H1 (cell line): ENCODE measurements at regions not wholly inside any gene's neighbourhood (a gene's known extent, or its start where the extent isn't known, plus 50 kb on each side); places are given as distances from the start of the nearest gene placed in this dataset.

Experiments used
- CTCF ChIA-PET: fragments of 300-600 bp; sonication (Branson Sonifier 250); formaldehyde crosslinking; loops from one replicate; lab custom pipeline; 2021; ENCODE audit not compliant: partially characterized antibody; lab: Charles Lee
- POLR2A ChIA-PET: fragments of 300-600 bp; sonication (Branson Sonifier 250); formaldehyde crosslinking; loops from one replicate; lab custom pipeline; 2021; ENCODE audit warnings: inconsistent platforms; ENCODE audit not compliant: partially characterized antibody; lab: Charles Lee
- DNase-seq, 2 experiments: peaks; one replicate each; pipeline versions ENCODE4 v3.0.0 to v3.0.0-alpha.2; 2010 to 2022; ENCODE audit warnings: low spot score in 2 of 2, low read depth in 1 of 2, mixed read lengths in 1 of 2
- FAIRE-seq: peaks from 2 replicates; lab custom pipeline; 2011; peaks lifted over from hg19 to GRCh38; lab: Jason Lieb, UNC
- H2AFZ ChIP-seq: 2 replicates; pipeline ENCODE4 v1.8.1; 2012; ENCODE audit warnings: low read length, inconsistent platforms
- H2AK5ac ChIP-seq: 2 replicates; pipeline ENCODE4 v1.6.1; 2013; ENCODE audit warnings: low read depth, low read length
- H2BK120ac ChIP-seq: replicated peaks from 2 replicates; pipeline ENCODE3; 2013; ENCODE audit warnings: low read depth, low read length, inconsistent platforms
- H2BK12ac ChIP-seq: 2 replicates; pipeline ENCODE4 v1.6.1; 2013; ENCODE audit warnings: low read depth, low read length
- H2BK15ac ChIP-seq: 2 replicates; pipeline ENCODE4 v1.6.1; 2013; ENCODE audit warnings: low read length
- H2BK20ac ChIP-seq: 2 replicates; pipeline ENCODE4 v1.6.1; 2013; ENCODE audit warnings: low read length
- H2BK5ac ChIP-seq: 2 replicates; pipeline ENCODE4 v1.6.1; 2013; ENCODE audit warnings: low read depth, low read length
- H3K14ac ChIP-seq: 2 replicates; pipeline ENCODE4 v1.6.1; 2013; ENCODE audit warnings: inconsistent platforms; ENCODE audit not compliant: insufficient read length
- H3K18ac ChIP-seq: 2 replicates; pipeline ENCODE4 v1.6.1; 2013; ENCODE audit warnings: low read length; ENCODE audit errors: extremely low read depth
- H3K23ac ChIP-seq: 2 replicates; pipeline ENCODE4 v1.6.1; 2013; ENCODE audit warnings: inconsistent platforms; ENCODE audit not compliant: insufficient read length
- H3K23me2 ChIP-seq: 2 replicates; pipeline ENCODE4 v1.6.1; 2013; ENCODE audit warnings: low read depth, low read length
- H3K27ac ChIP-seq: 2 replicates; pipeline ENCODE4 v1.6.1; 2011; ENCODE audit warnings: low read depth, low read length, inconsistent platforms
- H3K27me3 ChIP-seq, 4 experiments: replicated peaks in 1 of 4; 1 replicate in 1 of 4; 2 replicates in 3 of 4; pipeline versions ENCODE4 v1.6.1 to v1.8.1; 2011 to 2013; ENCODE audit warnings: low read length in 3 of 4, mild to moderate bottlenecking in 3 of 4, inconsistent platforms in 2 of 4, mixed read lengths in 2 of 4, moderate library complexity in 1 of 4; ENCODE audit not compliant: control insufficient read depth in 3 of 4, insufficient read depth in 3 of 4; ENCODE audit errors: extremely low read depth in 1 of 4
- H3K36me3 ChIP-seq, 4 experiments: 2 replicates each; pipeline versions ENCODE4 v1.6.1 to v1.8.1; 2011 to 2013; ENCODE audit warnings: mild to moderate bottlenecking in 4 of 4, low read length in 3 of 4, moderate library complexity in 2 of 4, control low read depth in 1 of 4, inconsistent platforms in 1 of 4; ENCODE audit not compliant: insufficient read depth in 4 of 4, control insufficient read depth in 2 of 4
- H3K4ac ChIP-seq: replicated peaks from 2 replicates; pipeline ENCODE3; 2013; ENCODE audit warnings: low read length, low read depth, mixed read lengths, inconsistent platforms; ENCODE audit not compliant: insufficient read length
- H3K4me1 ChIP-seq, 4 experiments: replicated peaks in 1 of 4; 1 replicate in 1 of 4; 2 replicates in 3 of 4; pipeline versions ENCODE4 v1.6.1 to v1.8.1; 2011 to 2013; ENCODE audit warnings: low read length in 3 of 4, inconsistent platforms in 2 of 4, mixed read lengths in 1 of 4; ENCODE audit not compliant: insufficient read depth in 4 of 4, control insufficient read depth in 3 of 4
- H3K4me2 ChIP-seq, 2 experiments: 2 replicates each; pipeline versions ENCODE4 v1.6.1 to v1.8.1; 2011 to 2013; ENCODE audit warnings: low read depth in 2 of 2, low read length in 2 of 2, control low read depth in 1 of 2, inconsistent platforms in 1 of 2, mild to moderate bottlenecking in 1 of 2; ENCODE audit not compliant: insufficient read depth in 1 of 2
- H3K4me3 ChIP-seq, 4 experiments: fragments of 200-600, 300-600 bp in 1 of 4; sonication (generic), shearing (Covaris generic), sonication (Bioruptor Twin) in 1 of 4; 2 replicates each; pipeline versions ENCODE4 v1.5.1 to v1.8.1; 2011 to 2016; ENCODE audit warnings: low read length in 4 of 4, low read depth in 3 of 4, control low read depth in 2 of 4, inconsistent platforms in 2 of 4, mild to moderate bottlenecking in 2 of 4, mixed read lengths in 1 of 4, moderate library complexity in 1 of 4; ENCODE audit not compliant: insufficient read depth in 2 of 4; ENCODE audit errors: extremely low read depth in 1 of 4
- H3K56ac ChIP-seq: replicated peaks from 2 replicates; pipeline ENCODE3; 2013; ENCODE audit warnings: low read depth, mild to moderate bottlenecking, mixed read lengths, low read length, inconsistent platforms; ENCODE audit not compliant: insufficient read length
- H3K79me1 ChIP-seq: 2 replicates; pipeline ENCODE4 v1.6.1; 2013; ENCODE audit warnings: low read depth, low read length, control low read depth
- H3K79me2 ChIP-seq, 2 experiments: 2 replicates each; pipeline versions ENCODE4 v1.6.1 to v1.8.1; 2012 to 2013; ENCODE audit warnings: low read length in 2 of 2, mild to moderate bottlenecking in 2 of 2, inconsistent platforms in 1 of 2; ENCODE audit not compliant: insufficient read depth in 2 of 2, control insufficient read depth in 1 of 2
- H3K9ac ChIP-seq, 4 experiments: replicated peaks in 1 of 4; 1 replicate in 1 of 4; 2 replicates in 3 of 4; pipeline versions ENCODE4 v1.6.1 to v1.8.1; 2011 to 2013; ENCODE audit warnings: low read depth in 3 of 4, low read length in 3 of 4, control low read depth in 2 of 4, mild to moderate bottlenecking in 2 of 4, moderate library complexity in 2 of 4, inconsistent platforms in 1 of 4; ENCODE audit errors: extremely low read depth in 1 of 4
- H3K9me3 ChIP-seq, 2 experiments: 2 replicates each; pipeline versions ENCODE4 v1.6.1 to v1.8.1; 2012 to 2013; ENCODE audit warnings: mild to moderate bottlenecking in 2 of 2, moderate library complexity in 2 of 2, control low read depth in 1 of 2, inconsistent platforms in 1 of 2, low read depth in 1 of 2, low read length in 1 of 2, mixed read lengths in 1 of 2; ENCODE audit not compliant: insufficient read depth in 2 of 2
- H4K20me1 ChIP-seq, 2 experiments: replicated peaks in 1 of 2; 2 replicates each; pipeline versions ENCODE3 to v1.8.1; 2011 to 2013; ENCODE audit warnings: inconsistent platforms in 2 of 2, low read length in 2 of 2, mild to moderate bottlenecking in 1 of 2; ENCODE audit not compliant: insufficient read depth in 2 of 2, control insufficient read depth in 1 of 2
- H4K5ac ChIP-seq: 2 replicates; pipeline ENCODE4 v1.6.1; 2013; ENCODE audit warnings: low read length, low read depth, mixed read lengths, inconsistent platforms; ENCODE audit not compliant: insufficient read length
- H4K8ac ChIP-seq: 2 replicates; pipeline ENCODE4 v1.8.0; 2013; ENCODE audit warnings: mild to moderate bottlenecking, moderate library complexity, low read length, inconsistent platforms; ENCODE audit not compliant: insufficient read depth; ENCODE audit errors: extremely low read depth
- H4K91ac ChIP-seq: replicated peaks from 2 replicates; pipeline ENCODE3; 2013; ENCODE audit warnings: low read length, mixed read lengths, inconsistent platforms; ENCODE audit not compliant: insufficient read length
- CTBP2 ChIP-seq: IDR thresholded peaks from 2 replicates; pipeline ENCODE4 v1.7.0; 2011; ENCODE audit warnings: borderline replicate concordance, mild to moderate bottlenecking, moderate library complexity, mixed read lengths, low read length; ENCODE audit not compliant: insufficient read depth, insufficient read length
- EGR1 ChIP-seq: IDR thresholded peaks from 2 replicates; pipeline ENCODE4 v1.6.1; 2011; ENCODE audit warnings: low read depth, low read length, borderline replicate concordance
- GABPA ChIP-seq: IDR thresholded peaks from 2 replicates; pipeline ENCODE4 v1.6.1; 2011; ENCODE audit warnings: mild to moderate bottlenecking, low read length, moderate library complexity, borderline replicate concordance; ENCODE audit not compliant: insufficient read depth
- JUND ChIP-seq: IDR thresholded peaks from 2 replicates; pipeline ENCODE4 v1.6.1; 2011; ENCODE audit warnings: mild to moderate bottlenecking, improper control_type of control experiment, low read length
- NANOG ChIP-seq: IDR thresholded peaks from 2 replicates; pipeline ENCODE4 v1.6.1; 2011; ENCODE audit warnings: low read length, low read depth, mild to moderate bottlenecking, inconsistent platforms; ENCODE audit not compliant: insufficient read depth, poor library complexity, severe bottlenecking
- POLR2A ChIP-seq, 2 experiments: IDR thresholded peaks; 1 replicate in 1 of 2; 2 replicates in 1 of 2; pipeline ENCODE4 v1.6.1; 2011; ENCODE audit warnings: low read depth in 2 of 2, low read length in 2 of 2, mild to moderate bottlenecking in 2 of 2; ENCODE audit errors: control extremely low read depth in 1 of 2
- POU5F1 ChIP-seq: IDR thresholded peaks from 2 replicates; pipeline ENCODE4 v1.6.1; 2011; ENCODE audit warnings: low read depth, mild to moderate bottlenecking, low read length, moderate library complexity
- RXRA ChIP-seq: IDR thresholded peaks from 2 replicates; pipeline ENCODE4 v1.6.1; 2011; ENCODE audit warnings: low read depth, mild to moderate bottlenecking, low read length, moderate library complexity; ENCODE audit not compliant: insufficient read depth
- SAP30 ChIP-seq: fragments of 300-600 bp; sonication (generic); IDR thresholded peaks from 2 replicates; pipeline ENCODE4 v1.7.1; 2012; ENCODE audit warnings: low read length, moderate library complexity, mild to moderate bottlenecking, inconsistent platforms; ENCODE audit not compliant: insufficient read depth, insufficient replicate concordance
- SP2 ChIP-seq: IDR thresholded peaks from 2 replicates; pipeline ENCODE4 v1.6.1; 2012; ENCODE audit warnings: mild to moderate bottlenecking, low read length, inconsistent platforms
- WGBS, 2 experiments: shearing (Covaris generic) in 1 of 2; methylation state at CpG; one replicate each; pipeline versions ENCODE4 v1.1.6 to v1.1.7; 2013 to 2015; ENCODE audit warnings: low lambda C conversion rate in 2 of 2, mixed read lengths in 2 of 2, inconsistent platforms in 1 of 2, low coverage in 1 of 2, missing lambda C conversion rate in 1 of 2; ENCODE audit not compliant: insufficient replicate concordance in 2 of 2, insufficient coverage in 1 of 2, insufficient read length in 1 of 2; ENCODE audit errors: extremely low coverage in 1 of 2, missing lambda C conversion rate in 1 of 2; 5-methylcytosine and 5-hydroxymethylcytosine counted together
- TF ChIP-seq, protein P1 (sequence below): IDR thresholded peaks from 2 replicates; pipeline ENCODE4 v1.6.1; 2012; ENCODE audit warnings: low read length, inconsistent platforms
- TF ChIP-seq, protein P2 (sequence below): IDR thresholded peaks from 2 replicates; pipeline ENCODE4 v1.6.1; 2012; ENCODE audit warnings: inconsistent platforms

DNA sequence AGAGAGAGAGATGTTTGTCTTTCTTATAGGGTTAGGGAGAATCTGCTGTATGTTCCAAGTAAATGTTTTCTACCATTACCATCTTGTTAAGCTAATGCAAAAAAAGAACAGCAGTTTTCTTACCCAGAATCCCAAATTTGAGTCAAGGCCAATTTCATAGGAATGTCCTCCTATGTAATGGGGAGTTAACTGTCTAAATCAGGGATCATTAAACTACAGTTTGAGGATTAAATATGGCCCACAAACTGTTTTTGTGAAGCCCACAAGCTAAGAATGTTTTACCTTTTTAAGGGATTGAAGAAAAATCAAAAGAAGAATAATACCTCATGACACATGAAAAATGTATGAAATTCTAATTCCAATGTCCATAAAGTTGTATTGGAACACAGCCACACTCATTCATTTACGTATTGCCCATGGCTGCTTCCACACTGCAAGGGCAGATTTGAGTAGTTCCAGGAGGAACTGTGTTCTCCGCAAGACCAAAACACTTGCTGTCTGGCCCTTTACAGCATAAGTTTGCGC lies 113.2 kb upstream of the SPRY1 start:
- Histone ChIP-seq H3K79me2 (no peaks in the 10 kb centered on the region), H3K4me1 (no peaks in the 10 kb centered on the region), H3K9me3 (no peaks in the 10 kb centered on the region), H4K5ac (no peak overlapping the region), H2BK5ac (no peak overlapping the region), H3K4me2 (no peak overlapping the region), H4K91ac (no peak overlapping the region), H3K27ac (no peak overlapping the region), H3K27me3 (no peaks in the 10 kb centered on the region), H3K56ac (no peak overlapping the region), H2AFZ (no peak overlapping the region), H3K79me1 (no peaks in the 10 kb centered on the region), H3K36me3 (no peaks in the 10 kb centered on the region), H2BK12ac (no peak overlapping the region), H3K4me3 (no peak overlapping the region)
- no peak for FAIRE-seq
- 88% methylated on average over 3 of the region's 3 CpGs; no CpG with 5 or more reads in 1 of the 2 experiments for WGBS, 2 experiments
- CTCF ChIA-PET: interaction anchor here (0.6 kb wide), 2 partner anchors 148 to 552 kb away, joined by 3 read pairs; no protein-coding TSS in a partner anchor
- DNase-seq: no peak
- TF ChIP-seq SP2 (no peak), POLR2A (IDR thresholded peaks at IDR 0.05; ENCODE audit: control extremely low read depth in 1 of 2, low read depth in 2 of 2, low read length in 2 of 2) (no peak), POU5F1 (no peak), NANOG (no peak), JUND (no peak), CTBP2 (no peak), RXRA (no peak), GABPA (no peak), SAP30 (no peak), EGR1 (no peak)
- TF ChIP-seq, protein P1, sequence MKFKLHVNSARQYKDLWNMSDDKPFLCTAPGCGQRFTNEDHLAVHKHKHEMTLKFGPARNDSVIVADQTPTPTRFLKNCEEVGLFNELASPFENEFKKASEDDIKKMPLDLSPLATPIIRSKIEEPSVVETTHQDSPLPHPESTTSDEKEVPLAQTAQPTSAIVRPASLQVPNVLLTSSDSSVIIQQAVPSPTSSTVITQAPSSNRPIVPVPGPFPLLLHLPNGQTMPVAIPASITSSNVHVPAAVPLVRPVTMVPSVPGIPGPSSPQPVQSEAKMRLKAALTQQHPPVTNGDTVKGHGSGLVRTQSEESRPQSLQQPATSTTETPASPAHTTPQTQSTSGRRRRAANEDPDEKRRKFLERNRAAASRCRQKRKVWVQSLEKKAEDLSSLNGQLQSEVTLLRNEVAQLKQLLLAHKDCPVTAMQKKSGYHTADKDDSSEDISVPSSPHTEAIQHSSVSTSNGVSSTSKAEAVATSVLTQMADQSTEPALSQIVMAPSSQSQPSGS: no peak
- TF ChIP-seq, protein P2, sequence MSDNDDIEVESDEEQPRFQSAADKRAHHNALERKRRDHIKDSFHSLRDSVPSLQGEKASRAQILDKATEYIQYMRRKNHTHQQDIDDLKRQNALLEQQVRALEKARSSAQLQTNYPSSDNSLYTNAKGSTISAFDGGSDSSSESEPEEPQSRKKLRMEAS: no peak
- TF ChIP-seq, all 59 proteins: peak for 0
- Histone ChIP-seq H4K20me1 (no peaks in the 10 kb centered on the region), H3K9ac (no peak overlapping the region), H4K8ac (no peak overlapping the region), H3K23ac (no peak overlapping the region), H2BK15ac (no peak overlapping the region), H2BK20ac (no peak overlapping the region), H2AK5ac (no peak overlapping the region), H2BK120ac (no peak overlapping the region), H3K18ac (no peak overlapping the region), H3K23me2 (no peaks in the 10 kb centered on the region), H3K14ac (no peak overlapping the region), H3K4ac (no peak overlapping the region)
- POLR2A ChIA-PET: no interaction called here
